Kidney (tissue), 13 donors: ENCODE measurements at regions not wholly inside any gene's neighbourhood (a gene's known extent, or its start where the extent isn't known, plus 50 kb on each side); places are given as distances from the start of the nearest gene placed in this dataset.
"Not testable (repeated sequence)": the region's sequence is repeated elsewhere in the genome, so short reads cannot be mapped to it uniquely, and the experiment has no call there.

Source experiments
- DNase-seq, 5 donors: peaks; one replicate each; pipeline ENCODE4 v3.0.0-alpha.2; 2013 to 2020
- FAIRE-seq: peaks from 2 replicates; lab custom pipeline; 2012; peaks lifted over from hg19 to GRCh38; lab: Jason Lieb, UNC
- H3K27ac ChIP-seq, 2 donors: one replicate each; pipeline ENCODE4 v1.7.0; 2013; ENCODE audit warnings: low read depth in 2 of 2, low read length in 2 of 2, inconsistent platforms in 1 of 2
- H3K27me3 ChIP-seq: one replicate; pipeline ENCODE4 v1.7.1; 2013; ENCODE audit warnings: low read length, inconsistent platforms; ENCODE audit not compliant: control insufficient read depth, insufficient read depth
- H3K36me3 ChIP-seq, 3 donors: one replicate each; pipeline versions ENCODE4 v1.7.0 to v1.7.1; 2013; ENCODE audit warnings: low read length in 3 of 3, control low read depth in 1 of 3, inconsistent platforms in 1 of 3; ENCODE audit not compliant: insufficient read depth in 3 of 3, control insufficient read depth in 2 of 3
- H3K4me1 ChIP-seq, 3 donors: one replicate each; pipeline versions ENCODE4 v1.7.0 to v1.7.1; 2013; ENCODE audit warnings: low read length in 3 of 3, inconsistent platforms in 1 of 3, low read depth in 1 of 3; ENCODE audit not compliant: control insufficient read depth in 2 of 3, insufficient read depth in 2 of 3
- H3K4me3 ChIP-seq, 3 donors: one replicate each; pipeline versions ENCODE4 v1.7.0 to v1.8.1; 2013; ENCODE audit warnings: low read length in 3 of 3, control low read depth in 1 of 3, inconsistent platforms in 1 of 3
- H3K9ac ChIP-seq, 3 donors: one replicate each; pipeline versions ENCODE4 v1.7.0 to v1.7.1; 2013; ENCODE audit warnings: low read length in 3 of 3, control low read depth in 1 of 3, inconsistent platforms in 1 of 3
- H3K9me3 ChIP-seq, 3 donors: one replicate each; pipeline versions ENCODE4 v1.7.0 to v1.7.1; 2013; ENCODE audit warnings: low read length in 3 of 3, control low read depth in 1 of 3, inconsistent platforms in 1 of 3; ENCODE audit not compliant: control insufficient read depth in 2 of 3, insufficient read depth in 1 of 3
- CTCF ChIP-seq: IDR thresholded peaks from 3 replicates; pipeline ENCODE4 v1.5.1; 2012; ENCODE audit warnings: mild to moderate bottlenecking, moderate library complexity, borderline replicate concordance; ENCODE audit not compliant: insufficient read depth; ENCODE audit errors: extremely low read depth
- intact Hi-C: fragments of 100-400 bp; cut with DNase I; formaldehyde crosslinking; loops from one replicate; pipeline ENCODE4 v1.11.1; 2022
- donor health status: control.
- donor health status: control.
- donor health status: control.
- donor health status: control.
- donor health status: control.
- donor health status: DM: yes; HTN: yes; CAD: no.
- donor health status: Normal renal cell carcinoma (clear cell type).

- Histone ChIP-seq H3K4me1 (peaks cover 0 to 7% (median 4%) of the 10 kb centered on the region in 3 donors), H3K4me3 (no peak overlapping the region), H3K9me3 (peaks cover 0 to 2% (median 0%) of the 10 kb centered on the region in 3 donors), H3K36me3 (no peaks in the 10 kb centered on the region), H3K9ac (no peak overlapping the region), H3K27me3 (no peaks in the 10 kb centered on the region), H3K27ac (no peak overlapping the region)
- FAIRE-seq: no peak
- no peak for TF ChIP-seq CTCF
- peak in 4 of 5 donors; percentile 36 to 70 (median 49) for DNase-seq
- intact Hi-C loops: no loop called here
Measured at GRCh38 chr6:6826095-6826901, 237.8 kb downstream of the LY86 start.

- intact Hi-C loops: no loop called here
- DNase-seq: no peak
- no peaks in the 10 kb centered on the region for H3K9me3 ChIP-seq
- no peak overlapping the region for H3K9ac ChIP-seq
- no peaks in the 10 kb centered on the region for H3K27me3 ChIP-seq
- no peak for FAIRE-seq
- no peak overlapping the region for H3K4me3 ChIP-seq
- peaks cover 0 to 7% (median 4%) of the 10 kb centered on the region in 3 donors for H3K4me1 ChIP-seq
- H3K27ac ChIP-seq: no peak overlapping the region
- no peak for TF ChIP-seq CTCF
- no peaks in the 10 kb centered on the region for H3K36me3 ChIP-seq
Measured at GRCh38 chr6:6826961-6827360, 238.4 kb downstream of the LY86 start.

- intact Hi-C loops: no loop called here
- H3K4me1 ChIP-seq: no peaks in the 10 kb centered on the region
- no peak for TF ChIP-seq CTCF
- H3K9me3 ChIP-seq: no peaks in the 10 kb centered on the region
- no peak overlapping the region for H3K4me3 ChIP-seq
- FAIRE-seq (no peak), DNase-seq (no peak)
- H3K27ac ChIP-seq: no peak overlapping the region
- H3K9ac ChIP-seq: no peak overlapping the region
- H3K36me3 ChIP-seq: no peaks in the 10 kb centered on the region
- H3K27me3 ChIP-seq: no peaks in the 10 kb centered on the region
Measured at GRCh38 chr6:6829872-6830685, 241.6 kb downstream of the LY86 start.

GRCh38 chr6:6830686-6831063 is 242.2 kb downstream of the LY86 start:
- H3K9ac ChIP-seq, FAIRE-seq, H3K36me3 ChIP-seq, H3K27ac ChIP-seq, H3K4me3 ChIP-seq, H3K4me1 ChIP-seq, H3K9me3 ChIP-seq, H3K27me3 ChIP-seq, DNase-seq, intact Hi-C loops: not testable (repeated sequence)
